ENCODE measurements at regions not wholly inside any gene's neighbourhood (a gene's known extent, or its start where the extent isn't known, plus 50 kb on each side); places are given as distances from the start of the nearest gene placed in this dataset.

- no peak for TF ChIP-seq POLR2AphosphoS5 (IDR thresholded peaks at IDR 0.05)
- no peak for TF ChIP-seq POLR2A (IDR thresholded peaks at IDR 0.05)
These were observed 182.7 kb downstream of the KIT start for GRCh38 chr4:54840430-54840829.

Data from transverse colon (tissue), 3 donors.